ENCODE measurements at regions not wholly inside any gene's neighbourhood (a gene's known extent, or its start where the extent isn't known, plus 50 kb on each side); places are given as distances from the start of the nearest gene placed in this dataset.

- no peak overlapping the region for H3K4me3 ChIP-seq
- peaks cover 10% of the 10 kb centered on the region for H3K27me3 ChIP-seq
- DNase-seq (ENCODE audit: low spot score in 2 of 2) = no peak
- WGBS = 68% methylated on average over 14 of the region's 14 CpGs
- no peak overlapping the region for H3K27ac ChIP-seq
- no peaks in the 10 kb centered on the region for H3K9me3 ChIP-seq
- no peaks in the 10 kb centered on the region for H3K36me3 ChIP-seq
- TF ChIP-seq POLR2AphosphoS5 (IDR thresholded peaks at IDR 0.05) = no peak
- no peak for TF ChIP-seq POLR2A (IDR thresholded peaks at IDR 0.05)
- no peak for TF ChIP-seq CTCF (IDR thresholded peaks at IDR 0.05)
- no peak for TF ChIP-seq EP300 (IDR thresholded peaks at IDR 0.05)
- H3K4me1 ChIP-seq = peaks cover 8% of the 10 kb centered on the region
These were observed 126.5 kb downstream of the CRYAA start for GRCh38 chr21:43295066-43295958.

- H3K4me3 ChIP-seq = no peak overlapping the region
- peaks cover 10% of the 10 kb centered on the region for H3K27me3 ChIP-seq
- no peaks in the 10 kb centered on the region for H3K4me1 ChIP-seq
- DNase-seq (ENCODE audit: low spot score in 2 of 2) = no peak
- no peak overlapping the region for H3K27ac ChIP-seq
- H3K9me3 ChIP-seq = no peaks in the 10 kb centered on the region
- H3K36me3 ChIP-seq = no peaks in the 10 kb centered on the region
- TF ChIP-seq POLR2A (IDR thresholded peaks at IDR 0.05) = no peak
- no peak for TF ChIP-seq EP300 (IDR thresholded peaks at IDR 0.05)
- TF ChIP-seq POLR2AphosphoS5 (IDR thresholded peaks at IDR 0.05) = no peak
- TF ChIP-seq CTCF (IDR thresholded peaks at IDR 0.05) = no peak
- WGBS = 66% methylated on average over 14 of the region's 14 CpGs
These were observed 125.5 kb downstream of the CRYAA start for GRCh38 chr21:43294194-43294902.

GRCh38 chr21:43292866-43293142 lies 124.0 kb downstream of the CRYAA start:
- Histone ChIP-seq H3K4me3 (no peak overlapping the region), H3K9me3 (no peaks in the 10 kb centered on the region), H3K4me1 (no peaks in the 10 kb centered on the region), H3K27ac (no peak overlapping the region), H3K36me3 (no peaks in the 10 kb centered on the region), H3K27me3 (peaks cover 10% of the 10 kb centered on the region)
- DNase-seq (ENCODE audit: low spot score in 2 of 2) = no peak
- WGBS = 68% methylated on average over 2 of the region's 2 CpGs
- TF ChIP-seq POLR2A (IDR thresholded peaks at IDR 0.05) = no peak
- no peak for TF ChIP-seq POLR2AphosphoS5 (IDR thresholded peaks at IDR 0.05)
- TF ChIP-seq EP300 (IDR thresholded peaks at IDR 0.05) = no peak
- TF ChIP-seq CTCF (IDR thresholded peaks at IDR 0.05) = no peak

- Histone ChIP-seq H3K36me3 (no peaks in the 10 kb centered on the region), H3K4me1 (no peaks in the 10 kb centered on the region), H3K9me3 (no peaks in the 10 kb centered on the region), H3K27ac (no peak overlapping the region), H3K27me3 (peaks cover 7% of the 10 kb centered on the region), H3K4me3 (no peak overlapping the region)
- DNase-seq (ENCODE audit: low spot score in 2 of 2) = no peak
- TF ChIP-seq POLR2A (IDR thresholded peaks at IDR 0.05) (no peak), POLR2AphosphoS5 (IDR thresholded peaks at IDR 0.05) (no peak), EP300 (IDR thresholded peaks at IDR 0.05) (no peak), CTCF (IDR thresholded peaks at IDR 0.05) (no peak)
- WGBS = 94% methylated on average over 12 of the region's 23 CpGs
These were observed 123.4 kb downstream of the CRYAA start for GRCh38 chr21:43292041-43292865.
